Endothelial cell of umbilical vein (primary cell): ENCODE measurements at regions not wholly inside any gene's neighbourhood (a gene's known extent, or its start where the extent isn't known, plus 50 kb on each side); places are given as distances from the start of the nearest gene placed in this dataset.

ENCODE experiments used
- BruUV-seq: library from RNA; stranded (reverse); fragments of 400-500 nt; replicated peaks from 2 replicates; lab custom pipeline; 2021; lab: Mats Ljungman, UMichigan
- CTCF ChIA-PET: fragments of 300-600, 350-600 bp; sonication (Branson Sonifier 250); formaldehyde crosslinking; loops from one replicate; lab custom pipeline; 2021; ENCODE audit warnings: antibody characterized with exemption, inconsistent platforms; lab: Charles Lee
- POLR2A ChIA-PET: fragments of 300-600, 350-600 bp; sonication (Branson Sonifier 250); formaldehyde crosslinking; loops from one replicate; lab custom pipeline; 2021; ENCODE audit warnings: antibody characterized with exemption, inconsistent platforms; lab: Charles Lee
- DNase-seq: peaks from one replicate; pipeline ENCODE4 v3.0.0-alpha.2; 2011; ENCODE audit warnings: low read depth, low spot score
- FAIRE-seq: peaks from 2 replicates; lab custom pipeline; 2011; peaks lifted over from hg19 to GRCh38; lab: Jason Lieb, UNC
- H2AFZ ChIP-seq: 2 replicates; pipeline ENCODE4 v1.6.0; 2012; ENCODE audit warnings: low read depth, low read length, control low read depth, inconsistent platforms
- H3K27ac ChIP-seq: 2 replicates; pipeline ENCODE4 v1.5.1; 2011; ENCODE audit warnings: low read depth, mild to moderate bottlenecking, control low read depth, low read length, moderate library complexity; ENCODE audit not compliant: insufficient read depth
- H3K27me3 ChIP-seq, 2 experiments: 2 replicates each; pipeline versions ENCODE4 v1.6.0 to v1.6.1; 2011; ENCODE audit warnings: low read length in 2 of 2, mixed read lengths in 1 of 2; ENCODE audit not compliant: control insufficient read depth in 2 of 2, insufficient read depth in 2 of 2
- H3K36me3 ChIP-seq, 2 experiments: 2 replicates in 1 of 2; 3 replicates in 1 of 2; pipeline ENCODE4 v1.5.1; 2011; ENCODE audit warnings: low read length in 2 of 2, mild to moderate bottlenecking in 1 of 2, moderate library complexity in 1 of 2; ENCODE audit not compliant: control insufficient read depth in 2 of 2, insufficient read depth in 2 of 2; ENCODE audit errors: extremely low read depth in 1 of 2
- H3K4me1 ChIP-seq: 3 replicates; pipeline ENCODE4 v1.5.1; 2011; ENCODE audit warnings: mild to moderate bottlenecking, low read length; ENCODE audit not compliant: control insufficient read depth, insufficient read depth; ENCODE audit errors: extremely low read depth
- H3K4me2 ChIP-seq: 2 replicates; pipeline ENCODE4 v1.6.1; 2011; ENCODE audit warnings: low read length, control low read depth, mixed read lengths; ENCODE audit not compliant: insufficient read depth
- H3K4me3 ChIP-seq, 3 experiments: fragments of 200-600 bp in 1 of 3; sonication (generic), shearing (Covaris generic) in 1 of 3; replicated peaks in 1 of 3; 2 replicates each; pipeline ENCODE4 v1.5.1; 2011 to 2016; ENCODE audit warnings: control low read depth in 3 of 3, low read length in 3 of 3, mild to moderate bottlenecking in 2 of 3, inconsistent platforms in 1 of 3, low read depth in 1 of 3, moderate library complexity in 1 of 3; ENCODE audit not compliant: insufficient read depth in 1 of 3
- H3K79me2 ChIP-seq: 2 replicates; pipeline ENCODE4 v1.6.0; 2012; ENCODE audit warnings: low read length, inconsistent platforms; ENCODE audit not compliant: control insufficient read depth, insufficient read depth
- H3K9ac ChIP-seq: replicated peaks from 2 replicates; pipeline ENCODE3; 2011; ENCODE audit warnings: low read length, control low read depth; ENCODE audit not compliant: insufficient read depth; ENCODE audit errors: extremely low read depth
- H3K9me1 ChIP-seq: replicated peaks from 3 replicates; pipeline ENCODE4 v1.6.0; 2011; ENCODE audit warnings: mild to moderate bottlenecking, low read length; ENCODE audit not compliant: control insufficient read depth, insufficient read depth; ENCODE audit errors: extremely low read depth
- H3K9me3 ChIP-seq: replicated peaks from 2 replicates; pipeline ENCODE4 v1.5.1; 2012; ENCODE audit warnings: low read length, inconsistent platforms; ENCODE audit not compliant: control insufficient read depth, insufficient read depth
- H4K20me1 ChIP-seq: replicated peaks from 2 replicates; pipeline ENCODE3; 2011; ENCODE audit warnings: mild to moderate bottlenecking, low read length; ENCODE audit not compliant: control insufficient read depth, insufficient read depth; ENCODE audit errors: extremely low read depth
- CTCF ChIP-seq, 2 donors: IDR thresholded peaks; 1 replicate in 1 of 2; 2 replicates in 1 of 2; pipeline ENCODE4 v1.5.1; 2011; ENCODE audit warnings: low read length in 2 of 2, mild to moderate bottlenecking in 2 of 2, moderate library complexity in 2 of 2, control low read depth in 1 of 2, inconsistent platforms in 1 of 2, low read depth in 1 of 2; ENCODE audit not compliant: insufficient read depth in 1 of 2; ENCODE audit errors: extremely low read depth in 1 of 2
- EZH2 ChIP-seq: IDR thresholded peaks from 2 replicates; pipeline ENCODE4 v1.6.1; 2012; ENCODE audit warnings: borderline replicate concordance, low read depth, mild to moderate bottlenecking, moderate library complexity, low read length, inconsistent platforms; ENCODE audit not compliant: severe bottlenecking
- FOS ChIP-seq: IDR thresholded peaks from 2 replicates; pipeline ENCODE4 v1.6.1; 2011; ENCODE audit warnings: mild to moderate bottlenecking, low read length, moderate library complexity, borderline replicate concordance; ENCODE audit not compliant: insufficient read depth
- GATA2 ChIP-seq: IDR thresholded peaks from 2 replicates; pipeline ENCODE4 v1.7.0; 2011; ENCODE audit warnings: low read depth, mild to moderate bottlenecking, moderate library complexity, mixed read lengths, low read length; ENCODE audit not compliant: insufficient read length, insufficient read depth
- JUN ChIP-seq: IDR thresholded peaks from 2 replicates; pipeline ENCODE4 v1.6.1; 2011; ENCODE audit warnings: borderline replicate concordance, low read depth; ENCODE audit not compliant: insufficient read length, insufficient read depth
- MAX ChIP-seq: IDR thresholded peaks from 2 replicates; pipeline ENCODE4 v1.6.1; 2011; ENCODE audit not compliant: insufficient read depth, insufficient read length
- MYC ChIP-seq: IDR thresholded peaks from one replicate; pipeline ENCODE4 v1.6.1; 2011; ENCODE audit warnings: mild to moderate bottlenecking, low read depth, low read length
- POLR2A ChIP-seq: IDR thresholded peaks from 2 replicates; pipeline ENCODE4 v1.6.1; 2012; ENCODE audit warnings: low read depth, mild to moderate bottlenecking, control low read depth, low read length
- POLR2AphosphoS5 ChIP-seq: IDR thresholded peaks from 2 replicates; pipeline ENCODE4 v1.6.1; 2012; ENCODE audit warnings: low read depth, mild to moderate bottlenecking, control low read depth, low read length, moderate library complexity; ENCODE audit not compliant: insufficient read depth
- dilution Hi-C: fragments of 300-500 bp; cut with MboI; formaldehyde crosslinking; loops from one replicate; pipeline ENCODE4 v1.15.0; 2019; ENCODE audit warnings: low sequenced_read_pairs; ENCODE audit not compliant: extremely low pct_ligation_motif_present
- intact Hi-C: fragments of 100-400 bp; cut with micrococcal nuclease; formaldehyde crosslinking; loops from one replicate; pipeline ENCODE4 v1.10.0; 2022

DNA sequence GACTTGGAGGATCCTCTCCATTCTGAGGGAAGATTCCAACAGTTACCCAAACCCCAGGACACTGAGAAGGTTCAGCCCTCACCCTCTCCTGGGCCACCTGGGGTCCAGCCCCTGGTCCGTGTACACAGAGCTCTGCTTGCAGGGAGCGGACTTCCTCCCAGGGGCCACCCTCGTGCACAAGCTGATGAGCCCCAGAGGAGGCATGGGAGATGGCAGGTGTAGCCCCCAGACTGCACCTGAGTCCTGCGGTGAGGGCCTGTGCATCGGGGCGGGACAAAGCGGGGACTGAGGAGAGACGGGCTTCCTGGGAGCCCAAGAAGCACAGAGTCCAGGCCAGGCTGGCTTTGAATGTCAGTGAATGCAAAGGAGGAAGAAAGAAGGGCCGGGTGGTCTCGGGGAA, 1374.9 kb downstream of the BRD1 start:
- no peak for TF ChIP-seq POLR2A
- TF ChIP-seq EZH2 = no peak
- no peak for TF ChIP-seq GATA2
- TF ChIP-seq MAX = no peak
- TF ChIP-seq MYC = no peak
- TF ChIP-seq FOS = no peak
- no peak for TF ChIP-seq JUN
- TF ChIP-seq CTCF (IDR thresholded peaks at IDR 0.05; ENCODE audit: extremely low read depth in 1 of 2, insufficient read depth in 1 of 2, low read depth in 1 of 2, low read length in 2 of 2) = no peak
- TF ChIP-seq POLR2AphosphoS5 = no peak
- ChIA-PET POLR2A (no interaction called here), CTCF (no interaction called here)
- H3K4me2 ChIP-seq = no peak overlapping the region
- H2AFZ ChIP-seq = no peak overlapping the region
- H3K9ac ChIP-seq = no peak overlapping the region
- H3K36me3 ChIP-seq = no peaks in the 10 kb centered on the region
- H3K4me3 ChIP-seq = no peak overlapping the region
- no peaks in the 10 kb centered on the region for H3K9me1 ChIP-seq
- dilution Hi-C loops = no loop called here
- H3K79me2 ChIP-seq = no peaks in the 10 kb centered on the region
- peaks cover 10% of the 10 kb centered on the region for H3K9me3 ChIP-seq
- H3K27ac ChIP-seq = no peak overlapping the region
- intact Hi-C loops = no loop called here
- no peaks in the 10 kb centered on the region for H4K20me1 ChIP-seq
- no peaks in the 10 kb centered on the region for H3K4me1 ChIP-seq
- BruUV-seq = no TSS peak
- no peaks in the 10 kb centered on the region for H3K27me3 ChIP-seq
- DNase-seq = no peak
- no peak for FAIRE-seq
